Keratinocyte (primary cell): ENCODE measurements at regions not wholly inside any gene's neighbourhood (a gene's known extent, or its start where the extent isn't known, plus 50 kb on each side); places are given as distances from the start of the nearest gene placed in this dataset.

Experiments
- DNase-seq: peaks from one replicate; pipeline ENCODE4 v3.0.0-alpha.2; 2011; ENCODE audit warnings: low read depth, missing footprints, low spot score
- FAIRE-seq: peaks from 2 replicates; lab custom pipeline; 2011; peaks lifted over from hg19 to GRCh38; lab: Jason Lieb, UNC
- H2AFZ ChIP-seq: 2 replicates; pipeline ENCODE4 v1.6.0; 2012; ENCODE audit warnings: low read length, control low read depth, inconsistent platforms; ENCODE audit not compliant: control insufficient read depth
- H3K27ac ChIP-seq: 2 replicates; pipeline ENCODE4 v1.5.1; 2011; ENCODE audit warnings: low read length; ENCODE audit not compliant: control insufficient read depth, insufficient read depth
- H3K27me3 ChIP-seq: 3 replicates; pipeline ENCODE4 v1.6.0; 2011; ENCODE audit warnings: low read length; ENCODE audit not compliant: control insufficient read depth, insufficient read depth; ENCODE audit errors: extremely low read depth
- H3K36me3 ChIP-seq, 2 experiments: 2 replicates in 1 of 2; 3 replicates in 1 of 2; pipeline ENCODE4 v1.5.1; 2011; ENCODE audit warnings: low read length in 2 of 2, mild to moderate bottlenecking in 1 of 2; ENCODE audit not compliant: control insufficient read depth in 2 of 2, insufficient read depth in 2 of 2; ENCODE audit errors: extremely low read depth in 1 of 2
- H3K4me1 ChIP-seq: 3 replicates; pipeline ENCODE4 v1.5.1; 2011; ENCODE audit warnings: low read length; ENCODE audit not compliant: control insufficient read depth, insufficient read depth; ENCODE audit errors: extremely low read depth
- H3K4me2 ChIP-seq: 3 replicates; pipeline ENCODE4 v1.6.0; 2011; ENCODE audit warnings: low read depth, low read length; ENCODE audit not compliant: control insufficient read depth, insufficient read depth; ENCODE audit errors: extremely low read depth
- H3K4me3 ChIP-seq, 3 experiments: fragments of 200-600 bp in 1 of 3; sonication (generic) in 1 of 3; 2 replicates in 2 of 3; 3 replicates in 1 of 3; pipeline ENCODE4 v1.5.1; 2011 to 2016; ENCODE audit warnings: low read length in 3 of 3, mild to moderate bottlenecking in 3 of 3, control low read depth in 2 of 3, inconsistent platforms in 1 of 3, low read depth in 1 of 3, mixed read lengths in 1 of 3, mixed run types in 1 of 3, moderate library complexity in 1 of 3; ENCODE audit not compliant: control insufficient read depth in 2 of 3, insufficient read depth in 2 of 3; ENCODE audit errors: extremely low read depth in 1 of 3
- H3K79me2 ChIP-seq: 2 replicates; pipeline ENCODE4 v1.6.0; 2012; ENCODE audit warnings: low read length; ENCODE audit not compliant: control insufficient read depth, insufficient read depth
- H3K9ac ChIP-seq: 3 replicates; pipeline ENCODE4 v1.6.0; 2011; ENCODE audit warnings: low read length; ENCODE audit not compliant: control insufficient read depth, insufficient read depth; ENCODE audit errors: extremely low read depth
- H3K9me1 ChIP-seq: 3 replicates; pipeline ENCODE4 v1.6.0; 2011; ENCODE audit warnings: low read length; ENCODE audit not compliant: control insufficient read depth, insufficient read depth; ENCODE audit errors: extremely low read depth
- H3K9me3 ChIP-seq: 2 replicates; pipeline ENCODE4 v1.5.1; 2012; ENCODE audit warnings: low read depth, low read length; ENCODE audit not compliant: control insufficient read depth
- H4K20me1 ChIP-seq: 3 replicates; pipeline ENCODE4 v1.6.0; 2011; ENCODE audit warnings: low read length; ENCODE audit not compliant: control insufficient read depth, insufficient read depth; ENCODE audit errors: extremely low read depth
- CTCF ChIP-seq, 3 experiments: IDR thresholded peaks in 1 of 3; conservative IDR thresholded peaks in 1 of 3; optimal IDR thresholded peaks in 1 of 3; 2 replicates in 2 of 3; 3 replicates in 1 of 3; pipeline versions ENCODE3 to v1.5.1; 2011; ENCODE audit warnings: low read length in 3 of 3, mild to moderate bottlenecking in 3 of 3, moderate library complexity in 2 of 3, control low read depth in 1 of 3, inconsistent platforms in 1 of 3; ENCODE audit not compliant: insufficient read depth in 2 of 3; ENCODE audit errors: extremely low read depth in 1 of 3
- EZH2 ChIP-seq: IDR thresholded peaks from one replicate; pipeline ENCODE4 v1.6.1; 2012; ENCODE audit warnings: inconsistent platforms, mild to moderate bottlenecking, low read length, moderate library complexity
- dilution Hi-C: fragments of 300-500 bp; cut with MboI; formaldehyde crosslinking; loops from one replicate; pipeline ENCODE4 v1.7.0; 2020; ENCODE audit warnings: low sequenced_read_pairs; ENCODE audit not compliant: extremely low pct_ligation_motif_present

GRCh38 chr1:194644528-194644927 lies 1458.1 kb upstream of the B3GALT2 start:
- Histone ChIP-seq H3K4me3 (no peak overlapping the region), H2AFZ (no peak overlapping the region), H3K79me2 (no peaks in the 10 kb centered on the region), H4K20me1 (no peaks in the 10 kb centered on the region), H3K9me3 (no peaks in the 10 kb centered on the region), H3K36me3 (no peaks in the 10 kb centered on the region), H3K27ac (no peak overlapping the region), H3K27me3 (no peaks in the 10 kb centered on the region), H3K4me2 (no peak overlapping the region), H3K9me1 (no peaks in the 10 kb centered on the region), H3K4me1 (no peaks in the 10 kb centered on the region), H3K9ac (no peak overlapping the region)
- TF ChIP-seq EZH2: no peak
- no peak for TF ChIP-seq CTCF (optimal IDR thresholded peaks at IDR 0.05 in 1 of 3, IDR thresholded peaks at IDR 0.05 in 1 of 3, conservative IDR thresholded peaks at IDR 0.05 in 1 of 3; ENCODE audit: extremely low read depth in 1 of 3, insufficient read depth in 2 of 3, low read length in 3 of 3)
- dilution Hi-C loops: no loop called here
- no peak for DNase-seq
- no peak for FAIRE-seq

- H3K4me2 ChIP-seq: no peak overlapping the region
- DNase-seq: no peak
- no peaks in the 10 kb centered on the region for H3K9me1 ChIP-seq
- H3K79me2 ChIP-seq: no peaks in the 10 kb centered on the region
- no peak for FAIRE-seq
- H3K27ac ChIP-seq: no peak overlapping the region
- H3K9me3 ChIP-seq: no peaks in the 10 kb centered on the region
- no peak overlapping the region for H3K4me3 ChIP-seq
- H4K20me1 ChIP-seq: no peaks in the 10 kb centered on the region
- no peaks in the 10 kb centered on the region for H3K4me1 ChIP-seq
- no peaks in the 10 kb centered on the region for H3K36me3 ChIP-seq
- H3K27me3 ChIP-seq: no peaks in the 10 kb centered on the region
- dilution Hi-C loops: no loop called here
- TF ChIP-seq EZH2: no peak
- TF ChIP-seq CTCF (optimal IDR thresholded peaks at IDR 0.05 in 1 of 3, IDR thresholded peaks at IDR 0.05 in 1 of 3, conservative IDR thresholded peaks at IDR 0.05 in 1 of 3; ENCODE audit: extremely low read depth in 1 of 3, insufficient read depth in 2 of 3, low read length in 3 of 3): no peak
- H3K9ac ChIP-seq: no peak overlapping the region
- no peak overlapping the region for H2AFZ ChIP-seq
These were observed 1453.9 kb upstream of the B3GALT2 start for GRCh38 chr1:194640322-194640721.
